Activated CD4-positive, CD25-positive, alpha-beta regulatory T cell treated with anti-CD3 and anti-CD28 coated beads, Interleukin-2, amount 50 U/mL, for 16 hours (primary cell): ENCODE measurements at regions not wholly inside any gene's neighbourhood (a gene's known extent, or its start where the extent isn't known, plus 50 kb on each side); places are given as distances from the start of the nearest gene placed in this dataset.

ENCODE experiments used
- DNase-seq: peaks from one replicate; pipeline ENCODE4 v3.0.0-alpha.2; 2020; ENCODE audit warnings: low read depth, low spot score

DNA sequence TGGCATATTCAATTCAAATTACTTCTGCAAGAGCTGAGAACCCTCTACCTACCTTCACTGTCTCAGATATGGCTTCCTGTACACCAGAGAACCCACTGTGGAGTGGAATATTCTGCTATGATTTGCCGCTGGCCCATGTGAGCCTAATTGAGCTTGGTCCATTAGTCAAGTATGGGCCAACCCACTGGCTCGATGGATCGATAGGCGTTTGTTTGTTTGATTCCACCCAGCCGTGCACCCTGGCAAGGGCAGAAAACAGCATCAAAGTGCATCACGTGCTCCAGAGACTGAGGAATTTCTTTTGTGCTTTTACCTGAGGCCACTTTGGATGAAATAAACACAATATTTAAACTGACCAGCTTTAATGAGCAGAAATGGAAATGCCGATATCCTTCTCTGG lies 426.3 kb downstream of the AACS start:
- no peak for DNase-seq

GRCh38 chr12:125492354-125493270 lies 427.4 kb downstream of the AACS start:
- DNase-seq, result no peak

DNA sequence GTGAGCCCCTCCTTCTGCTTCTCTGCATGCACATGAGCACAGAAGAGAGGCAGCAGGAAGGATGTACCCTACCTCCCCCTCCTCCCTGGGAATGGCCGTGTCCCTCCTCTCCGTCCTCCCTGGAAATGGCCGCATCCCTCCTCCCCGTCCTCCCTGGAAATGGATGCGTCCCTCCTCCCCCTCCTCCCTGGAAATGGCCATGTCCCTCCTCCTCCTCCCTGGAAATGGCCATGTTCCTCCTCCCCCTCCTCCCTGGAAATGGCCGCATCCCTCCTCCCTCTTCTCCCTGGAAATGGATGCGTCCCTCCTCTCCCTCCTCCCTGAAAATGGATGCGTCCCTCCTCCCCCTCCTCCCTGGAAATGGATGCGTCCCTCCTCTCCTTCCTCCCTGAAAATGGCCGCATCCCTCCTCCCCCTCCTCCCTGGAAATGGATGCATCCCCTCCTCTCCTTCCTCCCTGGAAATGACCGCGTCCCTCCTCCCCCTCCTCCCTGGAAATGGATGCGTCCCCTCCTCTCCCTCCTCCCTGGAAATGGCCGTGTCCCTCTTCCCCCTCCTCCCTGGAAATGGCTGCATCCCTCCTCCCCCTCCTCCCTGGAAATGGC lies 428.6 kb downstream of the AACS start:
- DNase-seq, result no peak

- no peak for DNase-seq
Observed at GRCh38 chr12:125503128-125503527, 437.9 kb downstream of the AACS start.

DNA sequence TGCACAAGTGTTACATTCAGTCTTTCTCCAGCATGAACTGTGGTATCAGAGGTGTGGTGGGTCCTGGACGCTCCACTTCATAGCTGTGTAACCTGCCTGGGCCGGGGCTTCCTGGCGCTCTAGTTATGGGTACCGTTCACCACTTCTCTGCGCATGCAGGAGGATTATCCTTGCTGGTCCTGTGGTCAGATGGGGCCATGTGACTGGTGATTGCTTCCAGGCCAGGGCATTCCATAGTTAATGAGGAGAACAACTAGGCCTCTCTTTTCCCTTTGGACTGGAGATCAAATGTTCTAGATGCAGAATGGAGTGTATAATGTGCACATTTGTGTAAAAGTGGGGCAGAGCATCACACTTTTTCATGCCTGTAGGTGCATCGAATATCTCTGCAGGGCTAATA lies 444.0 kb downstream of the AACS start:
- DNase-seq, result no peak

- DNase-seq, result no peak
Observed at GRCh38 chr12:125512541-125513298, 447.5 kb downstream of the AACS start.

GRCh38 chr12:125515887-125516286 lies 450.7 kb downstream of the AACS start:
- DNase-seq, result no peak

DNA sequence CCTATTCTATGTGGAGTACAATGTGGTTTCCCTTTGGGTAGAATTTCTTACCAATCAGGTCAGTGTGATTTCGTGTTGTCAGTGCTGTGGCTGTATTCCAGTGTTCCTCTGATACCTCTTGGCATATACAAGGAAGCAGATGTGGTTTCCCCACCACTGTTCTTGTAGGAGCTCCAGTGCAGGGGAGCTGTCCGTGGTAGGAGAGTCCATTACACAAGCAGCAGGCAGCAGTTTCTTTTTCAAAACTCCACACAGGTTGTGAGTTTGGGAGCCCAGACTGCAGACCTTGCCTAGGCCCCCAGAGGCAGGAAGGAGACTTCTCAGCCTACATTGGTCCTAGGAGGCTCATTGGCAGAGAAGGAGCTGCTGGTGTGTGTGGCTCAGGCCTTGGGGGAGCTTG lies 452.8 kb downstream of the AACS start:
- no peak for DNase-seq

DNA sequence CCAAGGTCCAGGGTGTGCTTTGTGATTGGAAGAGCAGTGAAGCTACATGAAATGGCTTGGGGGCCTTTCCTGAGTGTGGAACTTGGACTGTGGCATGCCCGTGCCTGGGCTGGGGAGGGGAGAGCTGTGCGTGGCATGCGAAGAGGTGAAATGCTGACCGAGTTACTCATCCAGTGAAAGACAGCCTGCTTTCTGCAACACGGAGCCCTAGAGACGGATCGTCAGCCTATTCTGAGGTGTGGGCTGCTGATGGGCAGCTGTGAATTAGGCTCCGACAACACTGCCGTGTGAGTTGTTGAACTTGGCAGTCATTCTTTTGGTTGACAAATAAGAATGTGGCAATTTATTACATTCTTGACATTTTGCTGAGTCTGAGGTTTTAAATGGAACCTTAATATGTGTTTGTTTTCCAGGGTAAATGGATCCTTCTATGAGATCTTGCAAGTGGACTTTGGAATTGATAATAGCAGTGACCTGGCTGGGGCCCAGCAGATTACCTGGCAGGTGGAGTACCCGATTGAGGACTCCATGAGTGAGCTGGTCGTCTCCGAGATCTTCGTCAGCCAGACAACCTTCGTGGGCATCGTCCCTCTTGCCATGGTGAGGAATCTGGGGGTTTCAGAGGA lies 453.9 kb downstream of the AACS start:
- no peak for DNase-seq

GRCh38 chr12:125525879-125526278 lies 460.6 kb downstream of the AACS start:
- DNase-seq, result no peak

DNA sequence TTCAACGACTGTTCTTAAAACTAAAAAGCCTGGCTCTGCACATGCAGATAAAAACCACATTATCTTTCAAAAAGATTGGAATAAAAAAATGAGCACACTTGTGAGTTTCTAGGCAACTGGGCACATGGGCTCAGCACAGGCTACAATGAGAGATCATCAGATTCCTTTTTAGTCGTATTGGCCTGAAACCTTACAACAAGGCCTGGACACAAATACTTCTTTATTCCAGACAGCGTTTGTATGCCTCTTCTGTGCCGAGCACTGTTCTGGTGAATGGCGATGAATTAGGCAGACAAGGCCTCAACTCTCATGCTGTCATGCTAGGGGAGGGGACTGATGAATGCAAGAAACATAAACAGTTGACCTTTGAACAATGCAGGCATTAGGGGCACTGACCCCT lies 463.0 kb downstream of the AACS start:
- DNase-seq, result no peak

DNA sequence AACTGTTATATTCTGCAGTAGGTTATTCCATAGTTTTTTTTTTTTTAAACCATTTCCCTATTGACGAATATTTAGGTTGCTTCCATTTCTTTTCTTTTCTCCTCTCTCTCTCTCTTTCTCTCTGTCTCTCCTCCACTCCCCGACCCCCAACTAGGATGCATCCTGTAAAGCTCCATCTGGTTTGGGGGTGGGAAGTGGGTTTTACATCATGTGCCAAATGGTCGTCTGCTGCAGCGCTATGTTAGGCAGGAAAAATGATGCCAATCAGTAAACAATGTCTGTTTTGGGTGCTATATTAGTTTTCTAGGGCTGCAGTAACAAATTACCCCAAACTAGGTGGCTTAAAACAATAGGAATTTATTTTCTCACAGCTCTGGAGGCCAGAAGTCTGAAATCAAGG lies 465.0 kb downstream of the AACS start:
- no peak for DNase-seq

DNA sequence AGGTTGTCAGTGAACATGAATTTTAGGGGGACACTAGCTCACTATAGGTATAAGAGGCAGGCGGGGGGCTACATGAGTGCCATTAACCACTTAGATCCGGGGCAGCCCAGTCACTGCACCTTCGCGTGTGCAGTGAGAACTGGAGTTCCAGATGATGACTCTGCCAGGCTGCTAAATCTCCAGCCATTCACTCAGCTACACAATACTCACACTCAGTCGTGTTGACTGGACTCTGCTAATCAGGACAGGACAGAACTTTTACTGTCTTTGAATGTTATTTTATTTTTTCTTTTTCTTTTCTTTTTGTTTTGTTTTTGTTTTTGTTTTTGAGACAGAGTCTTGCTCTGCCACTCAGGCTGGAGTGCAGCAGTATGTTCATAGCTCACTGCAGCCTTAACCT lies 465.6 kb downstream of the AACS start:
- no peak for DNase-seq

GRCh38 chr12:125531574-125531973 lies 466.3 kb downstream of the AACS start:
- no peak for DNase-seq

DNA sequence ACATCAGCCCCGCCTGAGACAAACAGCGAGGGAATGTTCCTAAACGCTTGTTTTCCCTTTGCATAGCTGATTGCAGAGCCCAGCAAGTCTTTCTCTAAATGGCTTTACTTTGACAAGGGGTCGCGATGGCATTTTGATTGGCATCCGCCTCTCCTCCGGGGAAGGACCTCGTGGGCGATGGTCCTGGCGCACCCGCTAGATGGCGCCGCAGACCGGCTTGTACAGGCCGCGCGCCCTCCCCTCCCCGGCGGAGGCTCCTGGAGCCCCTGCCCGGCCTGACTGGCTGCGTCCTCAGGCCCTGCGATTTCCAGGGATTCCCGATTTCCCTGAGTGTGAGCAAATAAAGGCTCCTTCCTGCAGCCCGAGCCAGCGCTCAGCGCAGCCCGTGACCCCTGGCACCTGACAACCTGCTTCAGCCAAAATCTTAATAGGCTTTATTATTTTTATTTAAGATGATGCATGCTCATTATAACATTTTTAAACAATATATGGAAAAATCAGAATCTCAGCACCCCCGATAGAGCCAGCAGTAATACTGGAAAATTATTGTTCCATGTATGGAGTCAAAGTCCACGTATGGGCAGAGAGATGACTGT lies 468.3 kb downstream of the AACS start:
- DNase-seq, result no peak

- no peak for DNase-seq
Observed at GRCh38 chr12:125538401-125539199, 473.4 kb downstream of the AACS start.

GRCh38 chr12:125540580-125541204 lies 475.5 kb downstream of the AACS start:
- DNase-seq, result no peak

- DNase-seq, result no peak
Observed at GRCh38 chr12:125544960-125545359, 479.7 kb downstream of the AACS start.

DNA sequence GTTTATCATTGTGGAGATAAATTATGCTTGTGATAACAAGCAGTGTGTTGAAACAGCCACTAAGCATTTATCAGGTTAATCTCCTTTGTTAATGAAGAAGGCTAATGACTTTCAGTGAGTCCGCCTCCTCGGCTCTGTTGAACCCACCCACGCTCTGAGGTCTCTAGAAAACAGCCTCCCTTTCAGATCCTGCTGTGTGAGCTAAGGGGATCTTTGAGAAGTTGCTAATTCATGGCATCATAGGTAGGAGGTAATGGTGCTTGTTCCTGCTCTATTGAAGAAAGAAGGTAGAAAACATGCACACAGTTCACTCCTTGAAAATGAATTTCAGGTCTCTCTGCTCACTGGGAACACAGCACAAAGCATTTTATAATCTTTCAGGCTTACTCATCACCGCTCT lies 483.9 kb downstream of the AACS start:
- DNase-seq, result no peak

- no peak for DNase-seq
Observed at GRCh38 chr12:125549836-125550235, 484.6 kb downstream of the AACS start.
